Cardiac septum (tissue), 1 donor: ENCODE measurements at regions not wholly inside any gene's neighbourhood (a gene's known extent, or its start where the extent isn't known, plus 50 kb on each side); places are given as distances from the start of the nearest gene placed in this dataset.
"Not testable (repeated sequence)": the region's sequence is repeated elsewhere in the genome, so short reads cannot be mapped to it uniquely, and the experiment has no call there.

Experiments used
- DNase-seq: peaks from one replicate; pipeline ENCODE4 v3.0.0-alpha.2; 2020; ENCODE audit warnings: low spot score
- intact Hi-C: fragments of 100-400 bp; cut with DNase I; formaldehyde crosslinking; loops from one replicate; pipeline ENCODE4 v1.14.0; 2022
- donor health status: DM: no; HTN: no; CAD: no.

DNA sequence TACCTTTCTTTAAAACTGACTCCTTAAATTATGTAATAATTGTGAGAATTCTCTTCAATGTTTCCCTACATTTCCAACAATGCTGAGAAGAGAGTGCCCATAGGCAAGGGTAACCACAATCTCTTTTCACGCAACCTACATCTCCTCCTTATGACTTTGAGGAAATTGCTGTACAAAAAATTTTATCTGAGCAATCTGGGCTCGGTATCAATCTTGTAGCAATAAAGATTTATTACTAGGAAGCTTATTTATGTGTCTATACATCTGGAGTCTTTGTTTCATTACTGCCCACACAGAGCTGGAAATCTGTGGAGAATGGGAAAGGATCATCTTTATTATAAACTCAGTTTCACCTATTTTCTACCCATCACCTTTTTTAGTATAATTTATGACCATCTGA lies 913.8 kb upstream of the SORCS1 start:
- no peak for DNase-seq
- intact Hi-C loops: no loop called here

- intact Hi-C loops: no loop called here
- DNase-seq: no peak
Measured at GRCh38 chr10:108072466-108072865, 908.0 kb upstream of the SORCS1 start.

- no peak for DNase-seq
- intact Hi-C loops: no loop called here
Measured at GRCh38 chr10:108070789-108071188, 906.3 kb upstream of the SORCS1 start.

- no peak for DNase-seq
- intact Hi-C loops: no loop called here
Measured at GRCh38 chr10:108069096-108069495, 904.6 kb upstream of the SORCS1 start.

DNA sequence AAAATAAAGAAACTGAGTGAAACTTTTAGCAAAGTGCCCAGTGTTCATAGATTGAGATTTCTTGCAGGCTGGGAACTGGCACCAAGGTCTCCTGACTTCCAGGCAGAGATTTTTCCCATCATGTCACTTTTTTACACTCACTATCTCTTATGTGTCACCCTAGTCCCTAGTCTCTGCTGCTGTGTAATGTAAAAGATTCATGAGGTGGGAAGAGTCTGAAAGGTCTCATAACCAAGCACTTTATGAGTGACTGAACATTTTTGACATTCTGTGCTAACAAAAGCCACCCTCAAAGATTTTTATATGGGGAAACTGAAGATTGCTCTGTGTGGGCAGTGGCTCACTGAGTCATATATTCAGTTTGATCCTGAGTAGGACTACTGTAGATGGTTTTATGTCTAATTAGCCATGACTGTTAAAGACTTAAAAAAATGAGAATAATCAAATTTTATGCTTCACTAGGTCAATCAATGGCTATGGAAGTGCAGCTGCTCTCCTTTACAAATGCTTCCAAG lies 900.3 kb upstream of the SORCS1 start:
- intact Hi-C loops: no loop called here
- DNase-seq: no peak

- no peak for DNase-seq
- intact Hi-C loops: no loop called here
Measured at GRCh38 chr10:108060246-108060645, 895.7 kb upstream of the SORCS1 start.

DNA sequence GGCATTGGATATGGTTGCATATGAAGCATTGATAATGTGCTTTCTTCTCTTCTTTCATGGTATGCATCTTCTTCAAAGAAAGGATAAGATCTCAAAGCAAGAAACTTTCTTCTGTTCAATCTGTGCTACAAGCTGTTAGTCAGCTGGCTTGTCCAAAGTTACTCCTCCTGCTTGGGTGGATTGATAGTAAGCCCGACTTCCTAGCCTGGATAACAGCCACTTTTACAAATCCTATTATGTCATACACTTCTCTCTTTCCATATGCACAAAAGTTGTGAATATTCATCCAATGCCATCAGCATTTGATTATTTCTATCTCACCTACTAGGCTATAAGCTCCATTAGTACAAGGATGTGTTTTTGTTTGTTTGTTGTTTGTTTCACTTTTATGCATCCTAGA lies 891.0 kb upstream of the SORCS1 start:
- intact Hi-C loops: no loop called here

GRCh38 chr10:108052981-108053380 lies 888.5 kb upstream of the SORCS1 start:
- intact Hi-C loops: no loop called here

More for the DNA sequence above, 891.0 kb upstream of the SORCS1 start:
- no peak for DNase-seq

DNA sequence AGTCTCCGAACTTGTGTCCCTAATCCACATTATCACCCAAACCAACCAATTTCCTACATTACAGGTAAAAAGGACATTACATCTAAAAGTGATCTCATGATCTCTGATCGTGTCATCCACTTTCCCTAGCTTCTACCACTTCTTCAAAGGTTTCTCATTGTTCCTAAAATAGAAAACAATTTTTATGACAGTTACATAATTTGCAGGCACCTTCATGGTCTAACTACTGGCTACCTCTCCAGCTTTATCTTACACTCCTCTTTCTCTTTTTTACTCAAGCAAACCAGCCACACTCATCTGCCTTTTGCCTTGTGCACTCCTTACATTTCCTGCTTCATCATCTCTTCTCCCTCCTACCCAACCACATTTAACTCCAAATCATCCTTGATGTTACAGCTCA lies 886.7 kb upstream of the SORCS1 start:
- intact Hi-C loops: no loop called here
- no peak for DNase-seq

More at GRCh38 chr10:108052981-108053380, 888.5 kb upstream of the SORCS1 start:
- no peak for DNase-seq

- no peak for DNase-seq
- intact Hi-C loops: no loop called here
Measured at GRCh38 chr10:108050626-108051025, 886.1 kb upstream of the SORCS1 start.

GRCh38 chr10:108049668-108050067 lies 885.2 kb upstream of the SORCS1 start:
- intact Hi-C loops: no loop called here
- no peak for DNase-seq

DNA sequence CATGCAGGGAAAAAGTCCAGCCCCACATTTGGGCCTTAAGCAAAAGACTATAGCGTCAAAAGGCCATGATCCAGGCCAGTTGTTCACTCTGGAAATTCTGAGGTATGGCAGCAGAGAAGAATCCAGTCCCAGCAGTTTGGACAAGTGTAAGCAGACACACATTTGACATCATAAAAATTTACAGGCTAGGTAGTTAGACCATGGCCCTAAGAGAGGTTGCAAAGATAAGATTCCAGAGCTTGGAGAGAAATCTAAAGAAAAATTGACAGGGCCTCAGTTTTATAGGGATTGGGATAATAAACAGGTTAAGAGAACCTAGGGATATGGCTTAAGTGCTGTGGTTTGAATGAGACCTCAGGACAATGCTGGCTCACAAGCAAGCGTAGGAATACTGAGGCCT lies 884.4 kb upstream of the SORCS1 start:
- intact Hi-C loops: no loop called here
- no peak for DNase-seq

DNA sequence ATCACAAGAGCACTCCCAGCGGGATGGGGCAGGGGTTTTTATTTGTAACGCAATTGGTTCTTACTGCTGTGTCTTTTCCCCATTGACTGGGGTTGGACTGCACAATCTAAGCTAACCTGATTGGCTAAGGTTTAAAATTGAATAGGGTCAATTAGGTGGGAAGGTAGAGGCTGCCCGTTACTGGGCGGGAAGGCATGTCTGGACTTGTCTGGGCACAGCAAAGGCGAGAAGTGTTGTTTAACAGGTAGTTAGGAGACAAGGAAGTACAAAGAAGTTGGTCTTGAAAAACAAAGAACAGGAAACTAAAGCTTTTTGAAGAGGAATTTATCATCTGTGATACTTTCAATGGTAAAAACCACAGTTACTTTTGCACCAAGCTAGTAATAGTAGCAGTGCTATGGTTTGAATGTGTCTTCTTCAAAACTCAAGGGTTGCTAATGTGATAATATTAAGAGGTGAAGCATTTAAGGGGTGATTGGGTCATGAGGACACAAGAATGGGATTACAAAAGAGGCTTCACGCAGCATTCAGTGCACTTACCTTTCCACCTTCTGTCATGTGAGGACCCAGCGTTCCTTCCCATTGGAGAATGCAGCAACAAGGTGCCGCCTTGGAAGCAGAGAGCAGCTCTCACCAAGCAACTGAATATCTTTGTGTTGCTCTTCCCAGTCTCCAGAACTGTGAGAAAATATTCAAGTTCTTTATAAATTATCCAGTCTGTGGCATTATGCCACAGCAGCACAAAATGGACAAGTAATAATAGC lies 875.5 kb upstream of the SORCS1 start:
- intact Hi-C loops: no loop called here
- DNase-seq: no peak

- intact Hi-C loops: no loop called here
- DNase-seq: no peak
Measured at GRCh38 chr10:108037061-108037460, 872.6 kb upstream of the SORCS1 start.

DNA sequence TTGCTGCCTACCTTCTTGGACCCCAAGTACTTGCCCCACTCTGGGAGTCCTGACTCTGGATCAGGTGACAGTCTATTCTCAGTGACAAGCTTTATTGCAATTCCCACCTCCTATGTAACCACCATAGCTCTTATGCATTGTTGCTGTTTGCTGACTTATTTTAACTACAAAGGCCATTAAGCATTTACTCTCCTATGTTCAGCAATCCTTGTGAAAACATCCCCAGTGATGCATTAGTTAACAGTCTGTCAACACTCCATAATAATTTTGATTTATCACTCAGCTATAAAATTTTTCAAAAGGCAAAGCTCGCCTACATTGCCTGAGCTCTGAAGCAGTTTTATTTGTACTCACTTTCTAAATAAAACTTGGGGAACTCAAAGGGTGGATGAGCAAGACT lies 871.8 kb upstream of the SORCS1 start:
- no peak for DNase-seq
- intact Hi-C loops: no loop called here

DNA sequence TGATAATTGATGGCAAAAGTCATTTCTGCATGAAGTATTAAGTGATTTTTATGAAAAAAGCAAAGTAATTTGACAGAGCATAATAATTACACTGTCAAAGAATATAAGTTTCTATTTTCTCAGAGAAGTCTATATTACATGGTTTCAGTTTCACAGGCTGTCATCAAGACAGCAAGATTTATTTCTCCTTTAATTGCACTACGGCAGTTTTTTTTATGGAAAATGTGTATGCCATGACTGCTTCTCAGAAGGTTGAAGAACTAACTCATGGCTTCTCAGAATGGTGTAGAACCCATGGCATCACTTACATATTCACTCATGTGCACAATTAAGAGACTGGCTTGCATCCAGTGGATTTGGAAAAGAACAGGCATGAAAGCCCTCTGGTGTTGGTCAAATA lies 870.3 kb upstream of the SORCS1 start:
- intact Hi-C loops: no loop called here
- DNase-seq: no peak

DNA sequence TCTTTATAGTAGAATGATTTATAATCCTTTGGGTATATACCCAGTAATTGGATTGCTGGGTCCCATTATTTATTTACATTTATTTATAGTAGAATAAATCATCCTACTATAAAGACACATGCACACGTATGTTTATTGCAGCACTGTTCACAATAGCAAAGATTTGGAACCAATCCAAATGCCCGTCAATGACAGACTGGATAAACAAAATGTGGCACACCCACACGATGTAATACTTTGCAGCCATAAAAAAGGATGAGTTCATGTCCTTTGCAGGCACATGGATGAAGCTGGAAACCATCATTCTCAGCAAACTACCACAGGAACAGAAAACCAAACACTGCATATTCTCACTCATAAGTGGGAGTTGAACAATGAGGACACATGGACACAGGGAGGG lies 869.0 kb upstream of the SORCS1 start:
- intact Hi-C loops, DNase-seq: not testable (repeated sequence)

DNA sequence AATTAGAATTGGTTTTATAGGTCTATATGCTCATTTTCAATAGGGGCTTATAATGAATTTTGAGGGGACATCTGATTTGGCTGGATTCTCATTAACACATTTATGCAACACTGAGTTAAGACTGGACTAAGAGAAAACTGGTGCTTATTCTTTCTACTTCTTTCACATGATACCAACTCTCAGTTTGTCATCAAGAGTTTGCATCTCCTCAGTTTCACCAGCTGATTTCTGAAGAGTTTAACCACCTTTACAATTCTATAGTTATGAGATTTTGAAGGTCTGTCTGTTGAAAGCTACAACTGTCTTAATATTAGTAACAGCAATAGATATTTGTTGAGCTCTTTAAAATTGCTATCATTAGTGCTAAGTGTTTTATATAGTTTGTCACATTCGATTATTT lies 867.0 kb upstream of the SORCS1 start:
- DNase-seq: no peak
- intact Hi-C loops: no loop called here

GRCh38 chr10:108014902-108015177 lies 850.3 kb upstream of the SORCS1 start:
- intact Hi-C loops: no loop called here
- DNase-seq: no peak

DNA sequence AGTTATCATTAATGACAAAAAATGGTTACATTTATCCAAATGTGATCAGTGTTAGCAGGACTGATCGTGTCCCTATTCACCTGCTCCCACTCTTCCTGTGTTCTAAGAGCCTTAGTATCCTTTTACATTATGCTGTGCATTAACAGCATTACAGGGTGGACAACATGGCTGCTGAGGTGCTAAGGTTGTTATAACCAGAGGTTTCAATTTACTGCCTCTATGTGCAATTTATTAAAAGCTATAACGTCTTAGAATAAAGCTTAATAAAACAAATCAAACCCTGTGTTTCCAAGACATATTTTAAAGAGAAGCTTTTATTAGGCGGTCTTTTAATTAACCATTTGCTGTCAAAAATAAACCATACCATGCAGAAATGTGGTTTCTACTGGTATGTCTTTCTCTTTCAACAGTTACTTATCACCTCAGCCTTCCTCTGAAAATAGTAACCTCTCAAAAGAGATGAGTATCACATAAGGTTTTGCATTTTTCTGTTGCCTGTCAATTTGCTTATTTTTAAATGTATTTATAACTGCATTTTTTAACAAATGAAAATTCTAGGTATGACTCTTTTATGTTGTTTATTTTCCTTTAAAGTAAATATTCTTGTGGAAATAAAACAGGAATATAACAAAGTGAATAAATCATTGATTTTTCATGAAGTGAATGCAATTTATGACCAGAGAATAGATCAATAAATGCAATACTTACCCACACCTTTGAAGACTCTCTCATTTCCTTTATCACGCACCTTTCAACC lies 849.8 kb upstream of the SORCS1 start:
- DNase-seq: no peak
- intact Hi-C loops: no loop called here

DNA sequence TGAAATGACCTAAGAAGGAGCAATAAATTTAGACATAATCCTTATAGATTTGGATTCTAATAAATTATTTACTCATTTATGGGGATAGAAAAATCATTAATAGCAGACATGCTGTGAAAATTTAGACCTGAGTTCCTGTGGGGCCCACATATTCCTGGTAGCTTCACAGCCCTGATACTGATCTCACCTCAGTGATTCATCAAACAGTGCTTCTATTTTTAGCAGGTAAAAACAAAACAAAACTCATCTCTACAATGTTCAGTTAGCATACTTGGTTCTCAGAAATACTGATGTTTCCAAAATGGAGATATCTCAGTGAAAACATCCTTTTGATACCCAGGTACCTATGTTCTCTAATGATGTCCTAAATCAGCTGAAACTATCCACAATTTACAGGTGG lies 841.1 kb upstream of the SORCS1 start:
- DNase-seq: no peak
- intact Hi-C loops: no loop called here
